Epithelial cell of proximal tubule (primary cell): ENCODE measurements at regions not wholly inside any gene's neighbourhood (a gene's known extent, or its start where the extent isn't known, plus 50 kb on each side); places are given as distances from the start of the nearest gene placed in this dataset.

ENCODE experiments used
- DNase-seq: peaks from one replicate; pipeline ENCODE4 v3.0.0-alpha.2; 2011; ENCODE audit warnings: low read depth
- H3K4me3 ChIP-seq: 2 replicates; pipeline ENCODE4 v1.5.1; 2011; ENCODE audit warnings: low read depth, mild to moderate bottlenecking, low read length
- CTCF ChIP-seq: conservative IDR thresholded peaks from 2 replicates; pipeline ENCODE4 v1.5.1; 2012; ENCODE audit warnings: low read depth, mild to moderate bottlenecking, low read length

GRCh38 chr16:80463326-80463725 lies 77.5 kb upstream of the DYNLRB2 start:
- peak; percentile 23 for DNase-seq
- H3K4me3 ChIP-seq = no peak overlapping the region
- no peak for TF ChIP-seq CTCF

- no peak overlapping the region for H3K4me3 ChIP-seq
- TF ChIP-seq CTCF = no peak
- no peak for DNase-seq
Observed at GRCh38 chr16:80462917-80463316, 77.9 kb upstream of the DYNLRB2 start.

- H3K4me3 ChIP-seq = no peak overlapping the region
- DNase-seq = no peak
- no peak for TF ChIP-seq CTCF
Observed at GRCh38 chr16:80460988-80461387, 79.8 kb upstream of the DYNLRB2 start.

- no peak for TF ChIP-seq CTCF
- H3K4me3 ChIP-seq = no peak overlapping the region
- DNase-seq = no peak
Observed at GRCh38 chr16:80459966-80460365, 80.8 kb upstream of the DYNLRB2 start.

GRCh38 chr16:80459331-80459777 lies 81.4 kb upstream of the DYNLRB2 start:
- no peak for DNase-seq
- H3K4me3 ChIP-seq = no peak overlapping the region
- TF ChIP-seq CTCF = no peak

- no peak overlapping the region for H3K4me3 ChIP-seq
- TF ChIP-seq CTCF = no peak
- DNase-seq = peak; percentile 13
Observed at GRCh38 chr16:80457871-80458270, 82.9 kb upstream of the DYNLRB2 start.

- H3K4me3 ChIP-seq = no peak overlapping the region
- no peak for DNase-seq
- TF ChIP-seq CTCF = no peak
Observed at GRCh38 chr16:80454802-80455201, 86.0 kb upstream of the DYNLRB2 start.
